Stomach (tissue), 4 donors: ENCODE measurements at regions not wholly inside any gene's neighbourhood (a gene's known extent, or its start where the extent isn't known, plus 50 kb on each side); places are given as distances from the start of the nearest gene placed in this dataset.

Experiments used
- CTCF ChIP-seq, 7 experiments: fragments of 450-650 bp in 4 of 7; fragments of 200-600 bp in 3 of 7; sonication (generic) in 3 of 7; IDR thresholded peaks; one replicate each; pipeline ENCODE4 v1.5.1; 2016 to 2019; ENCODE audit warnings: antibody characterized with exemption in 7 of 7, control low read depth in 2 of 7, mild to moderate bottlenecking in 1 of 7
- EP300 ChIP-seq: sonication (generic); formaldehyde crosslinking; IDR thresholded peaks from one replicate; pipeline ENCODE4 v1.6.1; 2017; ENCODE audit warnings: antibody characterized with exemption
- POLR2A ChIP-seq, 4 donors: fragments of 450-650 bp; IDR thresholded peaks; one replicate each; pipeline ENCODE4 v1.6.1; 2016; ENCODE audit warnings: antibody characterized with exemption in 4 of 4, control low read depth in 2 of 4, mild to moderate bottlenecking in 1 of 4, moderate library complexity in 1 of 4
- POLR2AphosphoS5 ChIP-seq, 3 donors: sonication (generic); formaldehyde crosslinking; IDR thresholded peaks; one replicate each; pipeline ENCODE4 v1.6.1; 2016; ENCODE audit warnings: antibody characterized with exemption in 3 of 3

DNA sequence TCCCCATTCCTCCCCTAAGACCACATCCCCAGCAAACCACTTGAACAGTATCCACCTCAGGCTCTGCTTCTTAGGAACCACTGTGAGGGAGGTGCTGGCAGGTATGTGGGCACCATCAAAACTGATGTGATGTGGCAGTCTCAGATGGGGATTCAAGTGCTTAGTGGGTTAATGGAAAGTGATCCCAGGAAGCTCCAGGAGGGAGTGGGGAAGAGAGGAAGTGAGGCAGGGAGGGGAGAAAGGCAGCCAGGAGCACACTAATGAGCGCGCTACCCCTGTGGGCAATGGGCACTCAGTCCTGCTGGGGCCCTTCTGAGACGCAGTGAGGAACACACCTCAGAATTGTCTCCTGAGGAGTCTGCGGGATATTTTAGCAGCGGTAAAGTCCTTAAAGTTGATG lies 263.1 kb upstream of the MOCS1 start:
- no peak for TF ChIP-seq CTCF (IDR thresholded peaks at IDR 0.05)
- TF ChIP-seq POLR2A (IDR thresholded peaks at IDR 0.05) = no peak
- TF ChIP-seq EP300 = no peak
- TF ChIP-seq POLR2AphosphoS5 (IDR thresholded peaks at IDR 0.05) = no peak
